ENCODE measurements at regions not wholly inside any gene's neighbourhood (a gene's known extent, or its start where the extent isn't known, plus 50 kb on each side); places are given as distances from the start of the nearest gene placed in this dataset.
A peak's percentile ranks its signal among the peaks of the same experiment; 100 is the strongest.

- DNase-seq (ENCODE audit: low read depth in 2 of 2): no peak
Observed at GRCh38 chr13:75231235-75231634, 250.7 kb downstream of the TBC1D4 start.

GRCh38 chr13:75226733-75227435, 255.1 kb downstream of the TBC1D4 start:
- DNase-seq (ENCODE audit: low read depth in 2 of 2): no peak

GRCh38 chr13:75226092-75226491, 255.9 kb downstream of the TBC1D4 start:
- DNase-seq (ENCODE audit: low read depth in 2 of 2): no peak

GRCh38 chr13:75225288-75226032, 256.5 kb downstream of the TBC1D4 start:
- no peak for DNase-seq (ENCODE audit: low read depth in 2 of 2)

- no peak for DNase-seq (ENCODE audit: low read depth in 2 of 2)
Observed at GRCh38 chr13:75224053-75224742, 257.8 kb downstream of the TBC1D4 start.

- DNase-seq (ENCODE audit: low read depth in 2 of 2): no peak
Observed at GRCh38 chr13:75222031-75222430, 259.9 kb downstream of the TBC1D4 start.

GRCh38 chr13:75220861-75221260, 261.1 kb downstream of the TBC1D4 start:
- DNase-seq (ENCODE audit: low read depth in 2 of 2): no peak

- no peak for DNase-seq (ENCODE audit: low read depth in 2 of 2)
Observed at GRCh38 chr13:75220238-75220542, 261.8 kb downstream of the TBC1D4 start.

GRCh38 chr13:75219479-75220237, 262.3 kb downstream of the TBC1D4 start:
- peak; percentile 17 to 64 for DNase-seq (ENCODE audit: low read depth in 2 of 2)

- no peak for DNase-seq (ENCODE audit: low read depth in 2 of 2)
Observed at GRCh38 chr13:75217949-75218348, 264.0 kb downstream of the TBC1D4 start.

- DNase-seq (ENCODE audit: low read depth in 2 of 2): no peak
Observed at GRCh38 chr13:75216038-75216437, 265.9 kb downstream of the TBC1D4 start.

- no peak for DNase-seq (ENCODE audit: low read depth in 2 of 2)
Observed at GRCh38 chr13:75214846-75215245, 267.1 kb downstream of the TBC1D4 start.

GRCh38 chr13:75202981-75203380, 279.0 kb downstream of the TBC1D4 start:
- no peak for DNase-seq (ENCODE audit: low read depth in 2 of 2)

GRCh38 chr13:75197803-75198202, 284.2 kb downstream of the TBC1D4 start:
- DNase-seq (ENCODE audit: low read depth in 2 of 2): no peak

GRCh38 chr13:75196147-75196837, 285.7 kb downstream of the TBC1D4 start:
- DNase-seq (ENCODE audit: low read depth in 2 of 2): no peak

- DNase-seq (ENCODE audit: low read depth in 2 of 2): no peak
Observed at GRCh38 chr13:75195495-75196146, 286.3 kb downstream of the TBC1D4 start.

GRCh38 chr13:75194717-75195462, 287.1 kb downstream of the TBC1D4 start:
- no peak for DNase-seq (ENCODE audit: low read depth in 2 of 2)

- peak in 1 of 2 donors; percentile 70 for DNase-seq (ENCODE audit: low read depth in 2 of 2)
Observed at GRCh38 chr13:75186379-75186778, 295.6 kb downstream of the TBC1D4 start.

GRCh38 chr13:75181906-75182305, 300.1 kb downstream of the TBC1D4 start:
- DNase-seq (ENCODE audit: low read depth in 2 of 2): peak in 1 of 2 donors; percentile 91
